ENCODE measurements at regions not wholly inside any gene's neighbourhood (a gene's known extent, or its start where the extent isn't known, plus 50 kb on each side); places are given as distances from the start of the nearest gene placed in this dataset.

- DNase-seq = no peak
Observed at GRCh38 chr17:77763575-77763974, 194.9 kb upstream of the TNRC6C start.

GRCh38 chr17:77765292-77765691, 193.2 kb upstream of the TNRC6C start:
- no peak for DNase-seq

GRCh38 chr17:77767148-77767547, 191.4 kb upstream of the TNRC6C start:
- no peak for DNase-seq

GRCh38 chr17:77768248-77768852, 190.2 kb upstream of the TNRC6C start:
- no peak for DNase-seq

GRCh38 chr17:77769215-77769614, 189.3 kb upstream of the TNRC6C start:
- DNase-seq = peak; percentile 10 to 20

DNA sequence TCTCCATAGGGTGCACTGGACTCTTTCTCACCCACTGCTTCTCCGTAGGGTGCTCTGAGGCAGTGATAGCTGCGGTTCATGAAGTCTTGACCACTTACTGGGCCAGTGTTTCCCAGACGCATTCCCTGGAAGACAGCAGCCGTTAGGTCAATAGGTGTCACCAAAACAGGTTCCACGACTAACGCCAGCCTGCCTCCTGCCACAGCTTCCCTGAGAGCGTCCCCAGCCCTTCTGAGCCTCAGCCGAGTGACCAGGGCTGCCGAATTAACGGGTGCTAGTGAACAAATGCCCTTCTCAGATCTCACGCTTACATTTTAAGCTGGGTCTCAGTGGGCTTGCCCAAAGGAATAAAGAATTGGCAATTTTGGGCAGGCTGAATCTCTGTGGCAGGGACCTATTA, 188.7 kb upstream of the TNRC6C start:
- DNase-seq = no peak

DNA sequence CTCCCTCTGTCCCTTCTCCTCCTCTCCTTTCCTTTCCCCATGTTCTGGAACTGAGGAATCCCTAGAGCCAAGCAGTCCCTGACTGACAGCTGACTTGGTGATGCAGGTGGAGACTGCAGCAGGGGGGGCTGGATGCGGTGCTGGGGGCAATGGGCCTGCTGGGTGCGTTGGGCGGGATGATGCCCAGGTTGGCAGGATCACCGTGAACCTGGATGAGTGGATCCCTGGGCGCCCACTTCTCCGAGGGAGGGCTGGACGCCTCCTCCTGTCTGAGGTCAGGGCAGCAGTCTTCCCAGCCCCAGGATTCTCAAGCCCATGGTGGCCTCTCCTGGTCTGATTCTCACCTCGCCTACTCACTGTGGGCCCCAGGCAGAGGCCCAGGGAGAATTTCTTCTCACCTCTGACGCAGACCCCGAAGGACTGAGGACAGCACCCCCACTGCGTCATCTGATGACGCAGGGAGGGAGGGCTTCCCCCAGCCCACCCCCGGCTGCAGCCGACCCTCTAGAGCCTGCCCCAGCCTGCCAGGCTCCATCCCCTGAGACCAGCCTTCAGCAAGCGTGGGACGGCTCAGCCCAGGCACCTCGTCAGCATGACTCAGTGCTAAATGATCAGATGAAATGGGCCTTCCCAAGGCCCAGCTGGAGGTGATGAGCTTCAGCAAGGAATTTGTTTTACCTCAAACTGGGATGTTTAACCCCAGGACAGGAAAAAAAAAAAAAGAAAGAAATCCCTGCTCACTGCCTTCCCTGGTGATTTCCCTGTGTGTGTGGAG, 188.0 kb upstream of the TNRC6C start:
- no peak for DNase-seq

DNA sequence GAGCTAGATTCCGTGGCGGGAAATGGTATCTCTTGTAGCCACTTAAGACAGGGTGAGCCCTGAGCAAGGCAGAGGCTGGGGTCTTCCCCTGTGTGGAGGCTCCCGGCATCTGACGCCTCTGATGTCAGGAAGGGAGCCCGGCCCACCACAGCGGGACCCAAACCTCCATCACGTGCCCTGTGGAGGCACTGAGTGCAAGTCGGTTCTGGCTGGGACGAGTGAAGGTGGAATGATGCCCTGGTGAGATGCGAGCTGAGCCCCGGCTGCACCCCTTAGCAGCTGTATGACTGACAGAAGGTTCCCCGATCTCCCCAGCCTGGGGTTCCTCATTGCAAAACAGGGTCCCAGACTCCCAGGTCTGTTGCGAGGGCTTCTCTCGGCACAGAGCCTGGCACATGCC, 187.4 kb upstream of the TNRC6C start:
- no peak for DNase-seq

DNA sequence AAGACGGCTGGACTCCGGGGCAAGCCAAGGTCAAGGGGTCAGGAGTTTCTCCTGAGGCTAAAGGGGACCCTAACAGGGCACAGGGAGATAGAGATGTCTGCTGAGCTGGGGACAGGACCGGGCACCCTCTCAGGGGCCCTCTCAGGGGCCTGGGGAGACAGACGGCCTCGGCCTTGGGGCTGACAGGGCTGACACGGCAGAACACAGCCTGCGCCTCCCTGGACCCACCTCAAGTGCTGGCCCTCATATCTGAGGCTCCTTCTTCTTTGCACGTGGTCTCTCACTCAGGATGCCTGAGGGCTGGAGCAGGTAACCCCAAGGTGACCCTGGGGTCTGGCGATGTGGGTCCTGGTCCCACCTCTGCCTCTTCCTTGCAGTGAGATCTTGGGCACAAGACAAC, 186.9 kb upstream of the TNRC6C start:
- DNase-seq = no peak

DNA sequence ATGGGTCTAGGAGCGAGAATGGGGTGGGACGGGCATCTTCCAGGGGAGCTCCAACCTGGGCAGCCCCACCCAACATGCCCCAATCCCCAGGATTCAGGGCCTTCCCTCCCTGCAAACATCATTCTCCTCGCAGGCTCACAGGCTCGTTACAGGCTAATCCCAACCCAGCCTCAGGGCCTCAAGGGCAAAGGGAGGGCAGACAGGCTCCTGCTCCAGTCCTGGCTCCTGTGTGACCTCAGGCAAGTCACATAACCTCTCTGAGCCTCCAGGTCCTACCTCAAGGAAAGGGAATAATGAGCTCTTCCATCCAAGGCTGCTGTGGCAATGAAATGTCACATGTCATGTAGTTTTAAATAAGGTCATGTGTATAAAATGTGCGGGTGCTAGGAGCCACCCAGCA, 186.5 kb upstream of the TNRC6C start:
- DNase-seq = no peak

GRCh38 chr17:77772461-77772897, 186.0 kb upstream of the TNRC6C start:
- DNase-seq = no peak

- DNase-seq = no peak
Observed at GRCh38 chr17:77772899-77773358, 185.6 kb upstream of the TNRC6C start.

DNA sequence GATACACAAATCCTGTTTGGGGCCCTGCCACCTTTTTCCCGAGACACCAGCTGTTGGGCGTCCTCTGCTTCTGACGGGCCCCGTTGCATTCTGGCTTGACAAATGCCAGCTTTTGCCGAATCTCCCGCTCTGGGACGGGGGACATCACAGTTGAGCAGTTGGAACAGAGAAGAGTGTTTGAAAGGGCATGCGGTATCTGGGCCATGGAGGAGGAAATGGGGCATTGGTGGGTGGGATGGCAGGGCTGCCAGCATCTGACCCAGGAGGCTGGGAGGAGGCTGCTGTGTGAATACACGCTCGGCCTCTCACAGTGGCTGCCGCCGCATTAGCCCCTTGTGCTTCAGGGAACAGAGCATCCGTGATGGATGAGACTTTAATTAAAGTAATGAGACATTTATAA, 184.3 kb upstream of the TNRC6C start:
- no peak for DNase-seq

- DNase-seq = no peak
Observed at GRCh38 chr17:77778636-77779489, 179.6 kb upstream of the TNRC6C start.

DNA sequence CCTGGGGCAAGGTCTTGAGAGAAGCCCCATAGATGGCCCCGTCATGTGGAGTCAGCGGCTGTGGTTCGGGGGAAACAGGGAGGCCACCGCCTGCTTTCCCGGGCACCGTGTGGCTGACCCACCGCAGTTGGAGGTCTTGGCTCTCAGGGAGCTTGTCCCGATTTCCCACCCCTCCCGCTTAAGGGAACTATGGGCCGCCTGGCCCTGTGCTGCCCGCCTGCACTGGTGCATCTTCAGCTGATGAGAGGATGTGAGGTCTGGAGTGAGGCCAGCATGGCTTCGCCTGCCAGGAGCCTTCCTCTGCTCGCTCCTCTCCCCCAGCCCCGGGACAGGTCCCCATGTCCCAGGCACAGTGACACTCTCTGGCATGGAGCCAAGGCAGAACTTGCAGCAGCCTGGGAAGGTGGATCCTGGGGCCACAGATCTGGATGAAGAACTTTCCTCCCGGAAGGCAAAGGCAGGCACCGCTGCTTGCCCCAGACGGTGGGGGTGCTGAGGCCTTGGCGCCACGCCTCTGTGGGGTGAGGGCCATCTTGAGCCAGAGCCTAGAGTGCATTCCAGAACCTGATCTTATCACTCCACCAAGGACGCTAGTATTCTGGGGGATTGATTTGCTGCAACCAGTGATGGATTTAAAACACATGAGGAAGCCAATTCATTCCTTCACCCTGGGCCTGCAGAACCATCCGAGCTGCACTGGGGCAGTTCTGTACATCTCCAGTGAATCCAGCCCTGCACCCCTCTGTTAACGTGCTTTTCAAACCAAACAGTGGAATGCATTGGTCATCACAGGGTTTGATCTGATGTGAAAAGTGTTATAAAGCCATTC, 178.6 kb upstream of the TNRC6C start:
- DNase-seq = no peak

DNA sequence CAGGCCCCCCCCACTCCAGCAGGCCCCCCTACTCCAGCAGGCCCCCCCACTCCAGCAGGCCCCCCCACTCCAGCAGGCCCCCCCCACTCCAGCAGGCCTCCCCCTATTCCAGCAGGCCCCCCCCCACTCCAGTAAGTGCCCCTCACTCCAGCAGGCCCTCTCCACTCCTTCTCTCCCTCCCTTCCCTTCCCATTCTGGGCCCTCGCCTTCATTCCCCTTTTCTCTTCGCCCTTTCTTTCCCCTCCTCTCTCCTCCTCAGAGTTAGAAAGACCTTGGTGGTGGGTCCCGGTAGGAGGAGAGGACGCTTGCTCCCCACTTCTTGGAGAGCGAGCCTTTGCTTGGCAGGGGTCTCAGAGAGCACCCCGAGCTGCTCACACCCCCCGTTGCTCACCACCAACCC, 177.0 kb upstream of the TNRC6C start:
- DNase-seq = no peak

GRCh38 chr17:77782201-77782600, 176.3 kb upstream of the TNRC6C start:
- no peak for DNase-seq

DNA sequence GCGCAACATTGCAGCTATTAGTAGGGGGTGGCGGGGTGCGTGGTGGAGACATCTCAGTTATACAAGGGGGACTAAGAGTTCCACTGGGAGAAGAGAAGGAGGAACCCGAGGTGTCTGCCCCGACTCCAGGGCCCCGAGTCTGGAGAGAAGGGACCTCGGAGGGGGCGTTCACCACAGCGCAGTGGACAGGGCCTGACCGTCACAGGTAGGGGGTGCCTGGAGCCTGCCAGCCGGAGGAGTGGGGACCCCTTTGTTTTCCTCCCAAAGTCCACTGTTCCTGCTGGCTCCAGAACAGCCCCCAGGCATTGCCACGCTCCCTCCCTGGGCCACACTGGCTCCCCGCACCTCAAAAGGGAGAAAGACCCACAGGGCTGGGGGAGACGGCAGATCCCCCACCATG, 175.9 kb upstream of the TNRC6C start:
- DNase-seq = no peak

GRCh38 chr17:77783991-77784820, 174.3 kb upstream of the TNRC6C start:
- no peak for DNase-seq

- DNase-seq = no peak
Observed at GRCh38 chr17:77785312-77785905, 173.1 kb upstream of the TNRC6C start.

DNA sequence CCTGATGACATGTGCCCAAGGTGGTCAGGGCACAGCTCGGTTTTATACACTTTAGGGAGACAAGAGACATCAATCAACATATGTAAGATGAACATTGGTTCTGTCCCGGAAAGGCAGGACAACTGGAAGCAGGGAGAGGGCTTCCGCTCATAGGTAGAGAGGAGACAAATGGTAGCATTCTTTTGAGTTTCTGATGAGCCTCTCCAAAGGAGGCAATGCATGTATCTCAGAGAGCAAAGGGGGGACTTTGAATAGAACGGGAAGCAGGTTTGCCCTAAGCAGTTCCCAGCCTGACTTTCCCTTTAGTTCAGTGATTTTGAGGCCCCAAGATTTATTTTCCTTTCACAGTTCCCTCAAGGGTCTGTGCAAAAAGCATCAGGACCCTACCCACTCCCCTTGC, 172.4 kb upstream of the TNRC6C start:
- no peak for DNase-seq
